C4-2B (cell line): ENCODE measurements at regions not wholly inside any gene's neighbourhood (a gene's known extent, or its start where the extent isn't known, plus 50 kb on each side); places are given as distances from the start of the nearest gene placed in this dataset.

ENCODE experiments used
- H3K27ac ChIP-seq: fragments of 450-650 bp; 2 replicates; pipeline ENCODE4 v1.5.1; 2017
- CTCF ChIP-seq: fragments of 450-650 bp; conservative IDR thresholded peaks from 2 replicates; pipeline ENCODE4 v1.5.1; 2017; ENCODE audit warnings: mild to moderate bottlenecking
- ZFX ChIP-seq: fragments of 450-650 bp; IDR thresholded peaks from 2 replicates; pipeline ENCODE4 v1.6.1; 2017

- H3K27ac ChIP-seq, result no peak overlapping the region
- TF ChIP-seq ZFX (no peak), CTCF (no peak)
These were observed 399.0 kb downstream of the IRX1 start for GRCh38 chr5:3994628-3995027.

GRCh38 chr5:3995954-3996619 lies 400.5 kb downstream of the IRX1 start:
- no peak for TF ChIP-seq CTCF
- TF ChIP-seq ZFX, result no peak
- H3K27ac ChIP-seq, result no peak overlapping the region

- TF ChIP-seq CTCF (no peak), ZFX (no peak)
- no peak overlapping the region for H3K27ac ChIP-seq
These were observed 401.2 kb downstream of the IRX1 start for GRCh38 chr5:3996707-3997336.

GRCh38 chr5:3997670-3998069 lies 402.0 kb downstream of the IRX1 start:
- H3K27ac ChIP-seq, result no peak overlapping the region
- TF ChIP-seq CTCF, result no peak
- TF ChIP-seq ZFX, result no peak

- no peak overlapping the region for H3K27ac ChIP-seq
- TF ChIP-seq ZFX (no peak), CTCF (no peak)
These were observed 404.3 kb downstream of the IRX1 start for GRCh38 chr5:3999929-4000328.

- no peak for TF ChIP-seq CTCF
- TF ChIP-seq ZFX, result no peak
These were observed 405.4 kb downstream of the IRX1 start for GRCh38 chr5:4001004-4001403.

GRCh38 chr5:4001758-4002533 lies 406.3 kb downstream of the IRX1 start:
- H3K27ac ChIP-seq, result no peak overlapping the region
- TF ChIP-seq ZFX, result no peak

More at GRCh38 chr5:4001004-4001403, 405.4 kb downstream of the IRX1 start:
- no peak overlapping the region for H3K27ac ChIP-seq
